Parathyroid adenoma (tissue), 2 donors: ENCODE measurements at regions not wholly inside any gene's neighbourhood (a gene's known extent, or its start where the extent isn't known, plus 50 kb on each side); places are given as distances from the start of the nearest gene placed in this dataset.

Source experiments
- H2AFZ ChIP-seq: fragments of 300-600 bp; sonication (generic); one replicate; pipeline ENCODE4 v1.7.0; 2017; ENCODE audit warnings: antibody characterized with exemption, mild to moderate bottlenecking
- H3K27ac ChIP-seq: fragments of 300-600 bp; sonication (generic); one replicate; pipeline ENCODE4 v1.7.0; 2017
- H3K27me3 ChIP-seq: fragments of 300-600 bp; sonication (generic); one replicate; pipeline ENCODE4 v1.7.0; 2017; ENCODE audit warnings: low read length; ENCODE audit not compliant: control insufficient read depth, insufficient read depth
- H3K36me3 ChIP-seq: fragments of 300-600 bp; sonication (generic); one replicate; pipeline ENCODE4 v1.7.0; 2017; ENCODE audit warnings: low read length; ENCODE audit not compliant: control insufficient read depth, insufficient read depth
- H3K4me1 ChIP-seq: fragments of 300-600 bp; sonication (generic); one replicate; pipeline ENCODE4 v1.7.0; 2017; ENCODE audit warnings: control low read depth
- H3K4me2 ChIP-seq: fragments of 300-600 bp; sonication (generic); one replicate; pipeline ENCODE4 v1.7.0; 2017; ENCODE audit warnings: low read length
- H3K4me3 ChIP-seq: fragments of 300-600 bp; sonication (generic); one replicate; pipeline ENCODE4 v1.7.0; 2017; ENCODE audit warnings: low read depth, low read length
- H3K79me2 ChIP-seq: fragments of 300-600 bp; sonication (generic); one replicate; pipeline ENCODE4 v1.7.0; 2017; ENCODE audit warnings: control low read depth
- H3K9ac ChIP-seq: fragments of 300-600 bp; sonication (generic); one replicate; pipeline ENCODE4 v1.7.0; 2017; ENCODE audit warnings: mild to moderate bottlenecking
- H3K9me3 ChIP-seq: fragments of 300-600 bp; sonication (generic); one replicate; pipeline ENCODE4 v1.7.0; 2017; ENCODE audit warnings: low read length; ENCODE audit not compliant: control insufficient read depth
- TF ChIP-seq, protein P1 (sequence below): fragments of 300-600 bp; sonication (generic); IDR thresholded peaks from one replicate; pipeline ENCODE4 v1.7.0; 2017; ENCODE audit warnings: antibody characterized with exemption, mild to moderate bottlenecking
- donor health status: primary hyperparathyroidism.

DNA sequence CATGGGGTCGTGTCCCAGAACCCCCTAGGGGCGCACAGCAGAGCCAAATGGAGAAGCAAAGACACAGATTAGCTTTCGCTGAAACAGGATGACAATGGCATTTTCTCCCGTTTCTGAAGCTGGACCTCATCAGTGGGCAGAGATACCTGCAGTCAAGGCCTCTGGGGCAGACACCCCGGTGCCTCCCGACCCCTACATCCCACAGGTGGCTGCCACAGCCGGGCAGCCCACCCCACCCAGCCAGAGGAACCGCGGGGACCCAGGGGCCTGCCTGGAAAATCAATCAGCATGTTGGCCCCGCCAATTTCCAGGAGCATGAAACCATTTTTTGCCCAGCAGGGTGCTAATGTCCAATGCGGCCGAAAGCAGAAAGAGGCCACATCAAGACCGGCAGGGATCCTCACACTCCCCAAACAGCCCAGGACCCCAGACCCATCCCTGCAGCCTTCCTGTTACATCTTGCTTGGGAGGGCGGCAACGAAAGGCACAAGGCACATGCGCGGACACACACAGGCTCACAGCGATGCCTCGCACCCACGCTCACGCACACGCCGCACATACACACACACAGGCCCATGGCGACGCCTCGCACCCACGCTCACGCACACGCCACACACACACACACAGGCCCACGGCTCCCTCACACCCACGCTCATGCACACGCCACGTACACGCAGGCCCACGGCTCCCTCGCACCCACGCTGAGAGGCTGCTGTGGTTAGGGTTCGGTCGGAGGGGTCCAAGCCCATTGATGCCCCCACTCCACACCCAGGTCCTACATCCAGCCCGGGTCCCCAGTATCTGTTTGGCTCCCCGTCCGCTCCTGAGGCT is 130.6 kb upstream of the NKX1-1 start:
- no peaks in the 10 kb centered on the region for H3K27me3 ChIP-seq
- H3K4me3 ChIP-seq, result no peak overlapping the region
- H3K27ac ChIP-seq, result no peak overlapping the region
- TF ChIP-seq, protein P1, sequence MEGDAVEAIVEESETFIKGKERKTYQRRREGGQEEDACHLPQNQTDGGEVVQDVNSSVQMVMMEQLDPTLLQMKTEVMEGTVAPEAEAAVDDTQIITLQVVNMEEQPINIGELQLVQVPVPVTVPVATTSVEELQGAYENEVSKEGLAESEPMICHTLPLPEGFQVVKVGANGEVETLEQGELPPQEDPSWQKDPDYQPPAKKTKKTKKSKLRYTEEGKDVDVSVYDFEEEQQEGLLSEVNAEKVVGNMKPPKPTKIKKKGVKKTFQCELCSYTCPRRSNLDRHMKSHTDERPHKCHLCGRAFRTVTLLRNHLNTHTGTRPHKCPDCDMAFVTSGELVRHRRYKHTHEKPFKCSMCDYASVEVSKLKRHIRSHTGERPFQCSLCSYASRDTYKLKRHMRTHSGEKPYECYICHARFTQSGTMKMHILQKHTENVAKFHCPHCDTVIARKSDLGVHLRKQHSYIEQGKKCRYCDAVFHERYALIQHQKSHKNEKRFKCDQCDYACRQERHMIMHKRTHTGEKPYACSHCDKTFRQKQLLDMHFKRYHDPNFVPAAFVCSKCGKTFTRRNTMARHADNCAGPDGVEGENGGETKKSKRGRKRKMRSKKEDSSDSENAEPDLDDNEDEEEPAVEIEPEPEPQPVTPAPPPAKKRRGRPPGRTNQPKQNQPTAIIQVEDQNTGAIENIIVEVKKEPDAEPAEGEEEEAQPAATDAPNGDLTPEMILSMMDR, result no peak
- no peaks in the 10 kb centered on the region for H3K36me3 ChIP-seq
- H2AFZ ChIP-seq, result no peak overlapping the region
- H3K9ac ChIP-seq, result no peak overlapping the region
- no peaks in the 10 kb centered on the region for H3K4me1 ChIP-seq
- no peaks in the 10 kb centered on the region for H3K9me3 ChIP-seq
- H3K4me2 ChIP-seq, result no peak overlapping the region
- no peaks in the 10 kb centered on the region for H3K79me2 ChIP-seq

DNA sequence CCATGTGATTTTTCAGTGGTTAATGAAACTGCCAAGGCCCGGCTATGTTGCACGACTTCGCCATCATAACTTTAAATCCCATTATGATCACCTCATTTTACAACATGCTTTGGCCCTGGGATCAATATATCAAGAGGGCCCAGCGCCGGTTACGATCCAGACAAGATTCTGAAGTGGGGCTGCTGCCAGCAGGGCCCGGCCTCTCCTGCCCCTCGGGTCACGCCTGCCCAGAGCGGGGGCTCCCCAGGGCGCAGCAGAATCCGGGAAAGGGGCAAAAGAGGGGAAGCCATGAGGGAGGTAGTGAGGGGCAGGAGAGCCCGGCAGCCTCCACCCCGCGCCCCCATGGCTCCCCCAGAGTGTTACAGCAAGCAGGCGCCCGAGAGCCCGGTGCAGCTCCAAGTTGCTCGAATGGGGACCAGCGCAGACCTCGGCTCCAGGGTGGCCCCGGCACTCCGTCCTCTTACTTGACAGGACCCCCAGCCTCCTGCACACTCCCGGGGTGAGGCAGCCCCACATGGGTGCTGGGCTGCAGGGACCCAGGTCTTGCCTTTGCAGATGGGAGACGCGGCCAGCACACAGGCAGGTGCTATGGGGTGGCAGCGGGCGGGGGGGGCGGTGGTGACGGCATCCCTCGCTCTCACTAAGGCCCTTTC is 129.8 kb upstream of the NKX1-1 start:
- Histone ChIP-seq H3K4me3 (no peak overlapping the region), H3K27ac (no peak overlapping the region), H3K4me2 (no peak overlapping the region), H3K4me1 (no peaks in the 10 kb centered on the region), H3K9me3 (no peaks in the 10 kb centered on the region), H3K79me2 (no peaks in the 10 kb centered on the region), H3K9ac (no peak overlapping the region), H3K27me3 (no peaks in the 10 kb centered on the region), H3K36me3 (no peaks in the 10 kb centered on the region), H2AFZ (no peak overlapping the region)
- TF ChIP-seq, protein P1, result no peak

DNA sequence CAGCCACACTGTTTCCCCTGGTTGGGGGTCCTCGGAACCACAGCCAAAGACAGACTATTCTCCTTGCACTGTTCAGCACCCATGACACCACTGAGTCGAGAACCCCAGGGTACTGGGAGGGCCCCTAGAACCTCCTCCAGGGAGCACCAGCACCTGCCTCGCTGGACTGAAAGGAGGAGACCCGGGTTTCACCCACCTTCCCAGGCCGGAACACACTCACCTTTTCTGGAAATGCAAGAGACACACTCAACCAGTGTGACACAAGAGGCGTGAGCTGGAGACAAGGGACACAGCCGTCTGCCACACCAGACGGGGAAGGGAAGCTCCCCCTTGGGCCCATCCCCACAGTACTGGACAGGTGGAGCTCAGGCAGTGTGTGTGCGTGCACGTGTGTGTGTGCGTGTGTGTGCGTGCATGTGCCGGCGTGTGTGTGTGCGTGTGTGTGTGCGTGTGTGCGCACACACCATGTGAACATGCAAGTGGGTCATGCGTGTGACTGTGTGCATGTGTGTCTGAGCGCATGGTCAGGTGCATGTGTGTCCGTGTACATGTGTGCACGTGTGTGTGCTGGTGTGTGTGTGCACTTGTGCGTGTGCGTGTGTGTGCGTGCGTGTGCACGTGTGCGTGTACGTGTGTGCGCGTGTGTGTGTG is 128.8 kb upstream of the NKX1-1 start:
- H3K36me3 ChIP-seq, result no peaks in the 10 kb centered on the region
- H3K9me3 ChIP-seq, result no peaks in the 10 kb centered on the region
- TF ChIP-seq, protein P1, result no peak
- H3K4me2 ChIP-seq, result no peak overlapping the region
- H2AFZ ChIP-seq, result no peak overlapping the region
- H3K4me1 ChIP-seq, result no peaks in the 10 kb centered on the region
- H3K4me3 ChIP-seq, result no peak overlapping the region
- no peak overlapping the region for H3K9ac ChIP-seq
- no peak overlapping the region for H3K27ac ChIP-seq
- H3K27me3 ChIP-seq, result no peaks in the 10 kb centered on the region
- no peaks in the 10 kb centered on the region for H3K79me2 ChIP-seq

DNA sequence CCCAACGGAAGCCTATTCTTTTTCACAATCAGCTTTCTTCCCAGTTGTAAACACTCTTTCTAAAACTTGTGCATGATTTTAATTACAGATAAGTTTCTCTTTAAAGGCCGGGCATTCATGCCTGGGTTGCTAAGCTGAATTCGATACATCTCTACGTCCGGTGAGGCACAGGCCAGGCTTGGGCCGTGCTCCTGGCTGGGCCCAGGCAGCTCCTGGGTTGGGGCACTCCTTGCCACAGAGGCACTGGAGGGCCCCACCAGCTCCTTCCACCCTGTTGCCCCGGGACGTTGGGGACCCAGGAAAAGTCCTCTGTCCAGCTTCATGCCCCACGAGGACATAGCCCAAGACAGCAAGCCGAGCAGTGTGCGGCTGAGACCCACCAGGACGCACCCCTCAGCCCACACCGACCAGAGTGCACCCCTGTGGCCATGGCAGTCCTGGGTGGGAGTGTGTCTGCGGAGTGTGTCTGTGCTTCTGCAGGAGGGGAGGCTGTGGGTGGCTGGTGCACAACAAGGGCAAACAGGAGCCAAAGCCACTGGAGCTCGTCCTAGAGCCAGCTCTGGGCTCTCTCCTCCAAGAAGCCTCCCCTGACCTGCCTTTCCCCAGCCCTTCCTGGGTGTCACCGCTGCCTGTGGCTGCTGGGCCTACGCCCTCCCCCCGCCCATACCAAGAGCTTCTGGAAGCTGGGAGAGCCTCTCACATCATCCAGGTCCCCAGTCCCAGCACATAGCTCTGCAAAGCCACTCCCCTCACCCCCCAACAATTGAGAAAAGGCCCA is 128.0 kb upstream of the NKX1-1 start:
- no peaks in the 10 kb centered on the region for H3K36me3 ChIP-seq
- no peak overlapping the region for H3K9ac ChIP-seq
- no peaks in the 10 kb centered on the region for H3K9me3 ChIP-seq
- no peak overlapping the region for H3K27ac ChIP-seq
- no peaks in the 10 kb centered on the region for H3K4me1 ChIP-seq
- H3K27me3 ChIP-seq, result no peaks in the 10 kb centered on the region
- TF ChIP-seq, protein P1, result no peak
- H3K4me2 ChIP-seq, result peak overlapping the region; percentile 60
- H3K4me3 ChIP-seq, result no peak overlapping the region
- no peaks in the 10 kb centered on the region for H3K79me2 ChIP-seq
- H2AFZ ChIP-seq, result no peak overlapping the region
